Ammon's horn (tissue), 1 donor: ENCODE measurements at regions not wholly inside any gene's neighbourhood (a gene's known extent, or its start where the extent isn't known, plus 50 kb on each side); places are given as distances from the start of the nearest gene placed in this dataset.
"Not testable (repeated sequence)": the region's sequence is repeated elsewhere in the genome, so short reads cannot be mapped to it uniquely, and the experiment has no call there.

Experiments used
- DNase-seq: peaks from one replicate; pipeline ENCODE4 v3.0.0-alpha.2; 2016; ENCODE audit warnings: low spot score

- no peak for DNase-seq
Observed at GRCh38 chr6:92714346-92714745, 705.0 kb downstream of the EPHA7 start.

- no peak for DNase-seq
Observed at GRCh38 chr6:92710048-92710447, 709.3 kb downstream of the EPHA7 start.

- DNase-seq = no peak
Observed at GRCh38 chr6:92708945-92709344, 710.4 kb downstream of the EPHA7 start.

GRCh38 chr6:92708270-92708669 lies 711.1 kb downstream of the EPHA7 start:
- DNase-seq = no peak

- no peak for DNase-seq
Observed at GRCh38 chr6:92706976-92707375, 712.4 kb downstream of the EPHA7 start.

GRCh38 chr6:92701425-92702096 lies 717.8 kb downstream of the EPHA7 start:
- no peak for DNase-seq

- DNase-seq = no peak
Observed at GRCh38 chr6:92700411-92700810, 718.9 kb downstream of the EPHA7 start.

- DNase-seq = no peak
Observed at GRCh38 chr6:92690997-92691599, 728.3 kb downstream of the EPHA7 start.

GRCh38 chr6:92688342-92688741 lies 731.0 kb downstream of the EPHA7 start:
- DNase-seq = no peak

- no peak for DNase-seq
Observed at GRCh38 chr6:92687278-92687677, 732.1 kb downstream of the EPHA7 start.

GRCh38 chr6:92684386-92684785 lies 735.0 kb downstream of the EPHA7 start:
- no peak for DNase-seq

- DNase-seq = no peak
Observed at GRCh38 chr6:92683748-92684147, 735.6 kb downstream of the EPHA7 start.

- no peak for DNase-seq
Observed at GRCh38 chr6:92682516-92683398, 736.6 kb downstream of the EPHA7 start.

GRCh38 chr6:92681401-92681800 lies 738.0 kb downstream of the EPHA7 start:
- DNase-seq = no peak

GRCh38 chr6:92671462-92671861 lies 747.9 kb downstream of the EPHA7 start:
- not testable (repeated sequence) for DNase-seq

- no peak for DNase-seq
Observed at GRCh38 chr6:92667843-92668242, 751.5 kb downstream of the EPHA7 start.

- no peak for DNase-seq
Observed at GRCh38 chr6:92648364-92649086, 770.8 kb downstream of the EPHA7 start.

- no peak for DNase-seq
Observed at GRCh38 chr6:92647630-92648029, 771.7 kb downstream of the EPHA7 start.

- DNase-seq = not testable (repeated sequence)
Observed at GRCh38 chr6:92644104-92644791, 775.1 kb downstream of the EPHA7 start.

GRCh38 chr6:92635553-92636153 lies 783.7 kb downstream of the EPHA7 start:
- no peak for DNase-seq

GRCh38 chr6:92634561-92634960 lies 784.8 kb downstream of the EPHA7 start:
- DNase-seq = no peak
